ENCODE measurements at regions not wholly inside any gene's neighbourhood (a gene's known extent, or its start where the extent isn't known, plus 50 kb on each side); places are given as distances from the start of the nearest gene placed in this dataset.

GRCh38 chr5:135721548-135722090, 112.8 kb upstream of the SLC25A48 start:
- H3K36me3 ChIP-seq (ENCODE audit: insufficient read depth, low read length): no peaks in the 10 kb centered on the region
- no peak overlapping the region for H2AFZ ChIP-seq (ENCODE audit: low read depth, low read length)
- no peak overlapping the region for H3K27ac ChIP-seq (ENCODE audit: low read length)
- peaks cover 11% of the 10 kb centered on the region for H3K27me3 ChIP-seq (ENCODE audit: insufficient read depth, low read length, poor library complexity)
- H3K4me3 ChIP-seq (ENCODE audit: low read depth in 1 of 2, low read length in 2 of 2): no peak overlapping the region
- TF ChIP-seq, protein P1, sequence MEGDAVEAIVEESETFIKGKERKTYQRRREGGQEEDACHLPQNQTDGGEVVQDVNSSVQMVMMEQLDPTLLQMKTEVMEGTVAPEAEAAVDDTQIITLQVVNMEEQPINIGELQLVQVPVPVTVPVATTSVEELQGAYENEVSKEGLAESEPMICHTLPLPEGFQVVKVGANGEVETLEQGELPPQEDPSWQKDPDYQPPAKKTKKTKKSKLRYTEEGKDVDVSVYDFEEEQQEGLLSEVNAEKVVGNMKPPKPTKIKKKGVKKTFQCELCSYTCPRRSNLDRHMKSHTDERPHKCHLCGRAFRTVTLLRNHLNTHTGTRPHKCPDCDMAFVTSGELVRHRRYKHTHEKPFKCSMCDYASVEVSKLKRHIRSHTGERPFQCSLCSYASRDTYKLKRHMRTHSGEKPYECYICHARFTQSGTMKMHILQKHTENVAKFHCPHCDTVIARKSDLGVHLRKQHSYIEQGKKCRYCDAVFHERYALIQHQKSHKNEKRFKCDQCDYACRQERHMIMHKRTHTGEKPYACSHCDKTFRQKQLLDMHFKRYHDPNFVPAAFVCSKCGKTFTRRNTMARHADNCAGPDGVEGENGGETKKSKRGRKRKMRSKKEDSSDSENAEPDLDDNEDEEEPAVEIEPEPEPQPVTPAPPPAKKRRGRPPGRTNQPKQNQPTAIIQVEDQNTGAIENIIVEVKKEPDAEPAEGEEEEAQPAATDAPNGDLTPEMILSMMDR (IDR thresholded peaks at IDR 0.05; ENCODE audit: borderline replicate concordance, extremely low read depth, low read length, poor library complexity, severe bottlenecking): no peak
- TF ChIP-seq EZH2 (IDR thresholded peaks at IDR 0.05; ENCODE audit: borderline replicate concordance, low read depth, low read length, severe bottlenecking): no peak
- no peaks in the 10 kb centered on the region for H3K79me2 ChIP-seq (ENCODE audit: insufficient read depth, low read length)
- no peaks in the 10 kb centered on the region for H3K9me3 ChIP-seq (ENCODE audit: insufficient read depth, low read length, severe bottlenecking)
- DNase-seq (no peak), ATAC-seq (ENCODE audit: insufficient read depth, low read depth) (no peak)
- H4K20me1 ChIP-seq (ENCODE audit: insufficient read depth, low read length): no peaks in the 10 kb centered on the region
- no peaks in the 10 kb centered on the region for H3K4me1 ChIP-seq (ENCODE audit: insufficient read depth, low read length)
- H3K4me2 ChIP-seq (ENCODE audit: insufficient read depth, low read length): no peak overlapping the region
- no peak overlapping the region for H3K9ac ChIP-seq (ENCODE audit: low read depth, low read length)

- DNase-seq (no peak), ATAC-seq (ENCODE audit: insufficient read depth, low read depth) (no peak)
- no peak overlapping the region for H2AFZ ChIP-seq (ENCODE audit: low read depth, low read length)
- H3K4me1 ChIP-seq (ENCODE audit: insufficient read depth, low read length): no peaks in the 10 kb centered on the region
- no peaks in the 10 kb centered on the region for H3K79me2 ChIP-seq (ENCODE audit: insufficient read depth, low read length)
- no peaks in the 10 kb centered on the region for H4K20me1 ChIP-seq (ENCODE audit: insufficient read depth, low read length)
- TF ChIP-seq, protein P1 (IDR thresholded peaks at IDR 0.05; ENCODE audit: borderline replicate concordance, extremely low read depth, low read length, poor library complexity, severe bottlenecking): no peak
- peaks cover 17% of the 10 kb centered on the region for H3K27me3 ChIP-seq (ENCODE audit: insufficient read depth, low read length, poor library complexity)
- H3K4me3 ChIP-seq (ENCODE audit: low read depth in 1 of 2, low read length in 2 of 2): no peak overlapping the region
- no peak overlapping the region for H3K4me2 ChIP-seq (ENCODE audit: insufficient read depth, low read length)
- H3K9me3 ChIP-seq (ENCODE audit: insufficient read depth, low read length, severe bottlenecking): no peaks in the 10 kb centered on the region
- no peaks in the 10 kb centered on the region for H3K36me3 ChIP-seq (ENCODE audit: insufficient read depth, low read length)
- no peak overlapping the region for H3K9ac ChIP-seq (ENCODE audit: low read depth, low read length)
- H3K27ac ChIP-seq (ENCODE audit: low read length): no peak overlapping the region
These were observed 114.3 kb upstream of the SLC25A48 start for GRCh38 chr5:135720191-135720590.

- H3K27me3 ChIP-seq (ENCODE audit: insufficient read depth, low read length, poor library complexity): peaks cover 22% of the 10 kb centered on the region
- no peaks in the 10 kb centered on the region for H3K79me2 ChIP-seq (ENCODE audit: insufficient read depth, low read length)
- no peak for ATAC-seq (ENCODE audit: insufficient read depth, low read depth)
- H3K4me2 ChIP-seq (ENCODE audit: insufficient read depth, low read length): no peak overlapping the region
- H3K4me1 ChIP-seq (ENCODE audit: insufficient read depth, low read length): no peaks in the 10 kb centered on the region
- H4K20me1 ChIP-seq (ENCODE audit: insufficient read depth, low read length): no peaks in the 10 kb centered on the region
- DNase-seq: no peak
- no peak overlapping the region for H3K9ac ChIP-seq (ENCODE audit: low read depth, low read length)
- no peak overlapping the region for H3K27ac ChIP-seq (ENCODE audit: low read length)
- no peak overlapping the region for H2AFZ ChIP-seq (ENCODE audit: low read depth, low read length)
- TF ChIP-seq, protein P1 (IDR thresholded peaks at IDR 0.05; ENCODE audit: borderline replicate concordance, extremely low read depth, low read length, poor library complexity, severe bottlenecking): no peak
- TF ChIP-seq EZH2 (IDR thresholded peaks at IDR 0.05; ENCODE audit: borderline replicate concordance, low read depth, low read length, severe bottlenecking): no peak
- no peak overlapping the region for H3K4me3 ChIP-seq (ENCODE audit: low read depth in 1 of 2, low read length in 2 of 2)
- no peaks in the 10 kb centered on the region for H3K9me3 ChIP-seq (ENCODE audit: insufficient read depth, low read length, severe bottlenecking)
- H3K36me3 ChIP-seq (ENCODE audit: insufficient read depth, low read length): no peaks in the 10 kb centered on the region
These were observed 114.9 kb upstream of the SLC25A48 start for GRCh38 chr5:135719428-135720063.

Measured in DND-41 (cell line).